ENCODE measurements at regions not wholly inside any gene's neighbourhood (a gene's known extent, or its start where the extent isn't known, plus 50 kb on each side); places are given as distances from the start of the nearest gene placed in this dataset.
A peak's percentile ranks its signal among the peaks of the same experiment; 100 is the strongest.

DNA sequence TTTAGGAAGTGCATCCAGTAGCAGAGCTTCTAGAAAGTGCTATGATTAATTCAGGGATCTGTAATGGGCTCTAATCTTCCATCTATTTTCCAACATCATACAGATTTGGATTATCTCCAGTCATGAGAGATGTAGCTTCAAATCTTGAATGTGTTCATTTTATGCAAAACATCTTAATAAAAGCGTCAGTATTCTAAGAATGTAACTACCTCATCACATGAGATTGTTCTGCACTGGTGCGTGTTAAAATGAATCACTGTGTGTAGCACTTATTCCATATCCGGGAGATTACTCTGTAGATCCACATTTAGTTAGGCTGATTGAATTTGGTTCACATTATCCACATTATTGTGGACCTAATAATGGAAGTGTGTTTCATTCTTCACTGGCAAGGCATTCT, 344.9 kb upstream of the CHRM2 start:
- Histone ChIP-seq H3K27me3 (ENCODE audit: control insufficient read depth, insufficient read depth, low read length) (no peaks in the 10 kb centered on the region), H3K27ac (ENCODE audit: low read depth, low read length) (no peak overlapping the region), H3K36me3 (ENCODE audit: control insufficient read depth, insufficient read depth, low read length) (no peaks in the 10 kb centered on the region), H3K4me1 (ENCODE audit: control insufficient read depth, insufficient read depth, low read length) (no peaks in the 10 kb centered on the region), H3K4me3 (ENCODE audit: low read depth, low read length) (no peak overlapping the region), H3K9me3 (ENCODE audit: control insufficient read depth, insufficient read depth, low read length) (peaks cover 4% of the 10 kb centered on the region)
- WGBS (ENCODE audit: insufficient coverage), result no CpG with 5 or more reads among the region's 3 CpGs
- DNase-seq (ENCODE audit: low read depth in 4 of 6, low spot score in 6 of 6), result peak in 1 of 6 donors; percentile 61

DNA sequence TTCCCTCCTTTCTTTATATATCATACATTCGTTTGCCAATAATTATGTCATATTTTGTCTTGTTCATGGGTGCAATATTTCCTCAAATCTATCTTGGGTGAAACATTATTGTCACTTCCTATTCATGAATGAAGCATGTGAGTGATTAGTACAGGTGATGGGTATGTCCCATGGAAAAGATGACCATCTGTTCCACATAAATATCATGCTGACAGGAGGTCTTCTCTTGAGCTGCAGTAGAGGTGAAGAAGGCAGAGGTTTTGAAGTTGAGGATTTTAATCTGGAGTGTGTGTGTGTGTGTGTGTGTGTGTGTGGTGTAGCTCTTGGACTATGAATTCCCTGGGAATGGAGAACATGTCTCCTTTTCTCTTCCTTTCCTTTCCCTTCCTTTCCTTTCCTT, 350.5 kb upstream of the CHRM2 start:
- Histone ChIP-seq H3K36me3 (ENCODE audit: control insufficient read depth, insufficient read depth, low read length) (no peaks in the 10 kb centered on the region), H3K27ac (ENCODE audit: low read depth, low read length) (no peak overlapping the region), H3K27me3 (ENCODE audit: control insufficient read depth, insufficient read depth, low read length) (no peaks in the 10 kb centered on the region), H3K4me3 (ENCODE audit: low read depth, low read length) (no peak overlapping the region), H3K9me3 (ENCODE audit: control insufficient read depth, insufficient read depth, low read length) (no peaks in the 10 kb centered on the region), H3K4me1 (ENCODE audit: control insufficient read depth, insufficient read depth, low read length) (no peaks in the 10 kb centered on the region)
- no peak for DNase-seq (ENCODE audit: low read depth in 4 of 6, low spot score in 6 of 6)
- WGBS (ENCODE audit: insufficient coverage), result no CpG with 5 or more reads among the region's 1 CpG

DNA sequence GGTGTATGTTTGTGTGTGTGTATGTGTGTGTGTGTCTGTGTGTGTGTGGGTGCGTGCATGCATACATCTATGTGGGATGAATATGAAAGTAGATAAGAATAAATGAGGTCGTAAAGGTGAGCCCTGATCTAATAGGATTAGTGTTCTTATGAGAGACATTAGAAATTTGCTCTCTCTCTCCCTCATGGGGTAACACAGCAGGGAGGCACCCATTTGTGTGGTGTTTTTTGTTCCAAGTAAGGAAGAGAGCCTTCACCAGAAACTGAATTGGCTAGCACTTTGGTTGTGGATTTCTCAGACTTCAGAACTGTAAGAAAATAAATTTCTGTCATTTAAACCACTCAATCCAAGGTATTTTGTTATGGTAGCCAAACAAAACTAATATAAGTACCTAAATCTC, 353.7 kb upstream of the CHRM2 start:
- WGBS (ENCODE audit: insufficient coverage), result 81% methylated on average over 2 of the region's 2 CpGs
- Histone ChIP-seq H3K27ac (ENCODE audit: low read depth, low read length) (no peak overlapping the region), H3K4me1 (ENCODE audit: control insufficient read depth, insufficient read depth, low read length) (no peaks in the 10 kb centered on the region), H3K4me3 (ENCODE audit: low read depth, low read length) (no peak overlapping the region), H3K36me3 (ENCODE audit: control insufficient read depth, insufficient read depth, low read length) (no peaks in the 10 kb centered on the region), H3K27me3 (ENCODE audit: control insufficient read depth, insufficient read depth, low read length) (no peaks in the 10 kb centered on the region), H3K9me3 (ENCODE audit: control insufficient read depth, insufficient read depth, low read length) (no peaks in the 10 kb centered on the region)
- no peak for DNase-seq (ENCODE audit: low read depth in 4 of 6, low spot score in 6 of 6)

DNA sequence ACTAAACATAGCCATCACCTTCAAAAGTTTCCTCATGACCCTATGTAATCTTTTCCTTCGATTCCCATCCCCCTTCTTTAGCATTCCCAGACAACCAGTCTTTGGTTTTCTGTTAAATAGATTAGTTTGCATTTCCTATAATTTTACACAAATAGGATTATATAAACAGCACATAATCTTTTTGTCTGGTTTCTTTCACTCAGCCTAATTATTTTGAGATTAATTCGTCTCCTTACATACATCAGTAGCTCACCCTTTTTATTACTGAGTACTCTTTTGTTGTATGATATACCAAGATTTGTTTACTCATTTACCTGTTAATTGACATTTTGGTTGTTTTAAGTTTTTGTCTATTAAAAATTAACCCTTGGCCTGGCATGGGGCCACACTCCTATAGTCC, 354.7 kb upstream of the CHRM2 start:
- Histone ChIP-seq H3K4me1 (ENCODE audit: control insufficient read depth, insufficient read depth, low read length) (no peaks in the 10 kb centered on the region), H3K27ac (ENCODE audit: low read depth, low read length) (no peak overlapping the region), H3K36me3 (ENCODE audit: control insufficient read depth, insufficient read depth, low read length) (no peaks in the 10 kb centered on the region), H3K4me3 (ENCODE audit: low read depth, low read length) (no peak overlapping the region), H3K27me3 (ENCODE audit: control insufficient read depth, insufficient read depth, low read length) (no peaks in the 10 kb centered on the region), H3K9me3 (ENCODE audit: control insufficient read depth, insufficient read depth, low read length) (peaks cover 3% of the 10 kb centered on the region)
- DNase-seq (ENCODE audit: low read depth in 4 of 6, low spot score in 6 of 6), result no peak
- WGBS (ENCODE audit: insufficient coverage), result no CpG with 5 or more reads among the region's 2 CpGs

DNA sequence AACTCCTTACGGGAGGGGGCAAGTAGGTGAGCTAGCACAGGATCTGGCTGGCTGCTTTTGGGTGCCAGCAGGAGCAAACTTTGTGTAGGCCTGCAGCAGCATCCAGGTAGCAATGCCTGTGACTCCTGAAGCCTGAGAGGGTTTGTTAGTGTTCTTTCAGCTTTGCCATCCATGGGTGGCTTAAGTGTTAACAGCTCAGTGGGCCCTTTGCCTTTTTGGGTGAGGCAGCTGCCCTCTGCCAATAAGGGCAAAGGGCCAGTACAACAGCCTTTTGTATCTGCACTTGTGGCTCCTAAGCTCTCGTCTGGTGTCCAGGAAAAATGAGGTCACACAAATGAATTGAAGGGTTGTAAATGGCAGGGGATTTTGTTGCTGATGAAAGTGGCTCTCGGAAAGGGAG, 359.0 kb upstream of the CHRM2 start:
- 58% methylated on average over 2 of the region's 3 CpGs for WGBS (ENCODE audit: insufficient coverage)
- no peak overlapping the region for H3K4me3 ChIP-seq (ENCODE audit: low read depth, low read length)
- H3K36me3 ChIP-seq (ENCODE audit: control insufficient read depth, insufficient read depth, low read length), result no peaks in the 10 kb centered on the region
- H3K9me3 ChIP-seq (ENCODE audit: control insufficient read depth, insufficient read depth, low read length), result peaks cover 3% of the 10 kb centered on the region
- no peak overlapping the region for H3K27ac ChIP-seq (ENCODE audit: low read depth, low read length)
- H3K4me1 ChIP-seq (ENCODE audit: control insufficient read depth, insufficient read depth, low read length), result no peaks in the 10 kb centered on the region
- no peak for DNase-seq (ENCODE audit: low read depth in 4 of 6, low spot score in 6 of 6)
- H3K27me3 ChIP-seq (ENCODE audit: control insufficient read depth, insufficient read depth, low read length), result no peaks in the 10 kb centered on the region

DNA sequence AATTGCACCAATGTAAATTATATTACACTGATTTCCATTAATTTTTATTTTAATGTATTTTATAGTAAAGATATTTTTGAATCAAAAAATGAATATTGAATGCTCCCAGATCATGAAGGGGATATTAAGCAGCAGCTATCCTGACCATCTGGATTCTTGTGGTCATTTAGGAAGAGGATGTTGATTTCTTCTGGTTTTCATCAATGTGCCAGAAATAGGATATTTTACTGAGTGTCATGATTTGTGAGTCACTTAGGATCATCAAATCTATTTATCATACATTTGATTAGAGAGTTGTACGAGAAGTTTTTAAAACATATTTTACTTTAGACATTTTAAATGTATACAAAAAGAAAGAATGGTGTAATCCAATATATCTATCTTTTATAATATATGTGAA, 366.3 kb upstream of the CHRM2 start:
- Histone ChIP-seq H3K36me3 (ENCODE audit: control insufficient read depth, insufficient read depth, low read length) (no peaks in the 10 kb centered on the region), H3K4me1 (ENCODE audit: control insufficient read depth, insufficient read depth, low read length) (no peaks in the 10 kb centered on the region), H3K27ac (ENCODE audit: low read depth, low read length) (no peak overlapping the region), H3K4me3 (ENCODE audit: low read depth, low read length) (no peak overlapping the region), H3K27me3 (ENCODE audit: control insufficient read depth, insufficient read depth, low read length) (no peaks in the 10 kb centered on the region), H3K9me3 (ENCODE audit: control insufficient read depth, insufficient read depth, low read length) (no peaks in the 10 kb centered on the region)
- no CpG with 5 or more reads among the region's 1 CpG for WGBS (ENCODE audit: insufficient coverage)
- DNase-seq (ENCODE audit: low read depth in 4 of 6, low spot score in 6 of 6), result no peak

DNA sequence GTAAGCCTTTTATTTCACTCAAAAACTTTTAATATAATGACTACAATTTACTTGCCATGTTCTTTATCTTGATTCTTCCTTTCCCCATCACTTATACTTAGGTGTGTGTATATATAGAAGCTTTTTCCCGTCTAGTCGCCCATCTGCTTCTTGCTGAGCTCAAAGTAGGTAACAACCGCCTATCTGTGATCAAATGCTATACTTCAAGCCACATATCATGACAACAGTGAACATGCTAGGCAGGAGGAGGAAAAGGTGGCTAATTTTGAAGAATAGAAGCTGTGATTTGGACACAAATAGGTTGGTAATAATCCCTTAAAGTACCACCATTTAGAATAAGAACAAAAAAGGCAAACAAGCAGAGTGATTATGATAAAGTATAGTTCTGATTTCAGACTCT, 367.3 kb upstream of the CHRM2 start:
- no peak overlapping the region for H3K4me3 ChIP-seq (ENCODE audit: low read depth, low read length)

DNA sequence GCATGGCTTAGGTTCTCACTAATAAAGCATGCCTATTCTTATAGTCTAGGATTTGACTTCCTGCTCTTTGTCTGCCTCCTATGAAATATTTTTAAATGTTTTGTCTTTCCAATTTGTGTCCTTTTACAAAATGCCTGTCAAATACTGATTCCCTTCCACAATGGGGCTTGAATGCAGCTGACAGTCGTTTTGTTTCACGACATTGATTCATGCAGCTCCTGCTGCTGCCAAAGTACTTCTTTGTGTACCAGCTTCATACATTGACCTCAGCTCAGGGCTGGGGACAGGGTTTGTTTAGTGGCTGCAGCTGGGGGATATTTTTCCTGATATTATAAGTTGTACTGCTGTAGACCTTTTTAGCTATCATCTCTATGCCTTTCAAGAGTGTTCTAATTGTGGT, 371.9 kb upstream of the CHRM2 start:
- WGBS (ENCODE audit: insufficient coverage), result 15% methylated on average over 2 of the region's 2 CpGs
- Histone ChIP-seq H3K4me1 (ENCODE audit: control insufficient read depth, insufficient read depth, low read length) (no peaks in the 10 kb centered on the region), H3K27me3 (ENCODE audit: control insufficient read depth, insufficient read depth, low read length) (no peaks in the 10 kb centered on the region), H3K27ac (ENCODE audit: low read depth, low read length) (no peak overlapping the region), H3K9me3 (ENCODE audit: control insufficient read depth, insufficient read depth, low read length) (no peaks in the 10 kb centered on the region), H3K36me3 (ENCODE audit: control insufficient read depth, insufficient read depth, low read length) (no peaks in the 10 kb centered on the region), H3K4me3 (ENCODE audit: low read depth, low read length) (no peak overlapping the region)
- DNase-seq (ENCODE audit: low read depth in 4 of 6, low spot score in 6 of 6), result peak in 3 of 6 donors; percentile 2 to 40 (median 39)

More for the DNA sequence above, 367.3 kb upstream of the CHRM2 start:
- no peaks in the 10 kb centered on the region for H3K27me3 ChIP-seq (ENCODE audit: control insufficient read depth, insufficient read depth, low read length)
- no peaks in the 10 kb centered on the region for H3K4me1 ChIP-seq (ENCODE audit: control insufficient read depth, insufficient read depth, low read length)
- no peak overlapping the region for H3K27ac ChIP-seq (ENCODE audit: low read depth, low read length)
- WGBS (ENCODE audit: insufficient coverage), result no CpG with 5 or more reads among the region's 3 CpGs
- H3K36me3 ChIP-seq (ENCODE audit: control insufficient read depth, insufficient read depth, low read length), result no peaks in the 10 kb centered on the region
- no peak for DNase-seq (ENCODE audit: low read depth in 4 of 6, low spot score in 6 of 6)
- no peaks in the 10 kb centered on the region for H3K9me3 ChIP-seq (ENCODE audit: control insufficient read depth, insufficient read depth, low read length)

DNA sequence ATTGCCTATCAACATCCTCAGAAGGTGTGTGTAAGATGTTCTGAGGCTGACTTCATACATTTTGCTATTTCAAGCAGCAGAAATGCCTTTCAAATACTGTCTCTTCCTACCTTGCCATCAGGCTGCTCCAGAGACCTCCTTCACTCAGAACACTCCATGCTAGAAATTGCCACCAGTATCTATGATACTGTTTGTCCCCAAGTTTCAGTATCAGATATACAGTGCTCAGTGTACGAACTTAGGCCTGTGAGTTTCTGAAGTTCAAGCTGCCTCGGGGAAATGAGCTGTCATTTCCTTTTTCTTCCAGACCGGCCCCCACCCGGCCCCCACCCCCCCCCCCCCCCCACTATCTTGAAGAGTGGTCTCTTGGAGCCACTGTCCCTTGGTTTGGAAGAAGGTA, 373.4 kb upstream of the CHRM2 start:
- Histone ChIP-seq H3K27me3 (ENCODE audit: control insufficient read depth, insufficient read depth, low read length) (no peaks in the 10 kb centered on the region), H3K36me3 (ENCODE audit: control insufficient read depth, insufficient read depth, low read length) (no peaks in the 10 kb centered on the region), H3K27ac (ENCODE audit: low read depth, low read length) (no peak overlapping the region), H3K4me1 (ENCODE audit: control insufficient read depth, insufficient read depth, low read length) (no peaks in the 10 kb centered on the region), H3K4me3 (ENCODE audit: low read depth, low read length) (no peak overlapping the region), H3K9me3 (ENCODE audit: control insufficient read depth, insufficient read depth, low read length) (no peaks in the 10 kb centered on the region)
- no peak for DNase-seq (ENCODE audit: low read depth in 4 of 6, low spot score in 6 of 6)
- WGBS (ENCODE audit: insufficient coverage), result no CpG with 5 or more reads among the region's 4 CpGs

DNA sequence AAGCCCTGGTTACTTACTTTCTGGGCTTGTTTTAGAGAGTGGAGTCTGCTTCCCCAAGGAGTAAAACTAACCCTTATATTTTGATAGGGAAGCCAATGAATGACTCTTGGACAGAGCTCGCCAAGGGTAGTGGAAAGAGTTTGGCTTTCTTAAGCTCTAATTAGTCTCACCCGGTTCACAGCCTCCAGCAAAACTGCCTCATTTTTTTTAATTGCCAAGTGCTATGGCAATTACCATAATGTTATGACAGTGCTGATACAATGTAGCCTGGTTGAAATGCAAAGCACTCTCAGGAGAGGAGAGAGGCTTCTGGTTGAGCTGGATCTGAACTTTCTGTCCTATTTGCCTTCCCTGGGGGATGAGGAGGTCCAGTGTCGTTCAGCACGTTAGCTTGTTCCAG, 376.1 kb upstream of the CHRM2 start:
- Histone ChIP-seq H3K4me1 (ENCODE audit: control insufficient read depth, insufficient read depth, low read length) (no peaks in the 10 kb centered on the region), H3K4me3 (ENCODE audit: low read depth, low read length) (no peak overlapping the region), H3K27me3 (ENCODE audit: control insufficient read depth, insufficient read depth, low read length) (no peaks in the 10 kb centered on the region), H3K9me3 (ENCODE audit: control insufficient read depth, insufficient read depth, low read length) (no peaks in the 10 kb centered on the region), H3K27ac (ENCODE audit: low read depth, low read length) (no peak overlapping the region), H3K36me3 (ENCODE audit: control insufficient read depth, insufficient read depth, low read length) (no peaks in the 10 kb centered on the region)
- peak in 1 of 6 donors; percentile 71 for DNase-seq (ENCODE audit: low read depth in 4 of 6, low spot score in 6 of 6)
- 76% methylated on average over 3 of the region's 4 CpGs for WGBS (ENCODE audit: insufficient coverage)
